Natural killer cell (primary cell): ENCODE measurements at regions not wholly inside any gene's neighbourhood (a gene's known extent, or its start where the extent isn't known, plus 50 kb on each side); places are given as distances from the start of the nearest gene placed in this dataset.
A peak's percentile ranks its signal among the peaks of the same experiment; 100 is the strongest.

Experiments used
- ATAC-seq, 3 donors: fragments of 150-1000 bp in 2 of 3; fragments of 200-7000 bp in 1 of 3; cut with Tn5 transposase; 1 replicate in 1 of 3; 2 replicates in 2 of 3; pipeline ENCODE4 v1.10.0; 2021; ENCODE audit warnings: mild to moderate bottlenecking in 2 of 3, moderate library complexity in 2 of 3
- DNase-seq, 2 donors: peaks; one replicate each; pipeline versions ENCODE4 v3.0.0 to v3.0.0-alpha.2; 2013 to 2021; ENCODE audit warnings: mixed read lengths in 1 of 2
- H3K27ac ChIP-seq: one replicate; pipeline ENCODE4 v1.5.1; 2013; ENCODE audit warnings: mild to moderate bottlenecking, low read length
- H3K27me3 ChIP-seq: one replicate; pipeline ENCODE4 v1.6.1; 2013; ENCODE audit warnings: low read length; ENCODE audit not compliant: control insufficient read depth, insufficient read depth
- H3K36me3 ChIP-seq: one replicate; pipeline ENCODE4 v1.6.1; 2013; ENCODE audit warnings: low read length; ENCODE audit not compliant: control insufficient read depth, insufficient read depth
- H3K4me1 ChIP-seq: one replicate; pipeline ENCODE4 v1.6.1; 2013; ENCODE audit warnings: low read length; ENCODE audit not compliant: control insufficient read depth, insufficient read depth
- H3K4me3 ChIP-seq: one replicate; pipeline ENCODE4 v1.5.1; 2013; ENCODE audit warnings: low read length
- H3K9me3 ChIP-seq: one replicate; pipeline ENCODE4 v1.6.1; 2013; ENCODE audit warnings: low read length; ENCODE audit not compliant: control insufficient read depth, insufficient read depth
- H3K27ac Mint-ChIP-seq, 2 donors: one replicate each; pipeline ENCODE4 v1.8.0; 2022; ENCODE audit warnings: mild to moderate bottlenecking in 2 of 2, mixed read lengths in 2 of 2, moderate library complexity in 1 of 2
- H3K27me3 Mint-ChIP-seq, 2 donors: one replicate each; pipeline ENCODE4 v1.8.0; 2022; ENCODE audit warnings: low read depth in 2 of 2, mixed read lengths in 2 of 2
- H3K36me3 Mint-ChIP-seq: one replicate; pipeline ENCODE4 v1.8.0; 2022; ENCODE audit warnings: mixed read lengths
- H3K4me1 Mint-ChIP-seq, 2 donors: one replicate each; pipeline ENCODE4 v1.8.0; 2022; ENCODE audit warnings: mixed read lengths in 2 of 2
- H3K4me3 Mint-ChIP-seq: one replicate; pipeline ENCODE4 v1.8.0; 2022; ENCODE audit warnings: mild to moderate bottlenecking, moderate library complexity, mixed read lengths
- H3K9me3 Mint-ChIP-seq, 2 donors: one replicate each; pipeline ENCODE4 v1.8.0; 2022; ENCODE audit warnings: mixed read lengths in 2 of 2
- CTCF ChIP-seq: fragments of 200-600 bp; IDR thresholded peaks from one replicate; pipeline ENCODE4 v1.8.0; 2022; ENCODE audit warnings: antibody characterized with exemption
- WGBS: methylation state at CpG from one replicate; pipeline ENCODE4 v1.1.7; 2013; ENCODE audit warnings: missing lambda C conversion rate; ENCODE audit not compliant: insufficient coverage; 5-methylcytosine and 5-hydroxymethylcytosine counted together
- intact Hi-C: fragments of 100-400 bp; cut with micrococcal nuclease; formaldehyde crosslinking; loops from one replicate; pipeline ENCODE4 v1.14.2; 2022

DNA sequence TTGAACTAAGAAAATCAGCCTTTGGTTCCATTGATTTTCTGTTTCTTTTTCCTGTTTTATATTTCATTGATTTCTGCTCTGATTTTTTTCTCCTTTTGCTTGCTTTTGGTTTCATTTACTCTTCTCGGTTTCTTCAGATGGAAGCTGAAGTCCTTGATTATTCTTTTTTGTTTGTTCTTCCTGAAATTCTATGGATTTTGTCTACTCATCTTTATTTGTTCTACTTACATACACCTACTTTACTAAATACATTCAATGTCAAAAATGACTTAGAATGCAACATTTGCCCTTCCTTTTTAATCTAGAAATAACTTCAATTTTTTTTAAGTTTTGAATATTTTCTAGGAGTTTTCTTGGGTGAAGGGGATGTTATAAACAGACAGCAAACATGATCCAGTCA, 612.5 kb downstream of the METTL4 start:
- H3K27ac ChIP-seq, result no peak overlapping the region
- no peak for DNase-seq
- WGBS, result no CpG with 5 or more reads among the region's 1 CpG
- no peak overlapping the region for H3K4me3 Mint-ChIP-seq
- H3K9me3 Mint-ChIP-seq, result peaks cover 0 to 7% of the 10 kb centered on the region in 2 donors
- no peak for TF ChIP-seq CTCF
- no peak overlapping the region for H3K27ac Mint-ChIP-seq
- no peaks in the 10 kb centered on the region for H3K27me3 ChIP-seq
- no peak for ATAC-seq
- no peaks in the 10 kb centered on the region for H3K36me3 Mint-ChIP-seq
- no peak overlapping the region for H3K4me3 ChIP-seq
- no peaks in the 10 kb centered on the region for H3K27me3 Mint-ChIP-seq
- H3K36me3 ChIP-seq, result no peaks in the 10 kb centered on the region
- intact Hi-C loops, result no loop called here
- no peaks in the 10 kb centered on the region for H3K9me3 ChIP-seq
- H3K4me1 ChIP-seq, result no peaks in the 10 kb centered on the region
- no peaks in the 10 kb centered on the region for H3K4me1 Mint-ChIP-seq

DNA sequence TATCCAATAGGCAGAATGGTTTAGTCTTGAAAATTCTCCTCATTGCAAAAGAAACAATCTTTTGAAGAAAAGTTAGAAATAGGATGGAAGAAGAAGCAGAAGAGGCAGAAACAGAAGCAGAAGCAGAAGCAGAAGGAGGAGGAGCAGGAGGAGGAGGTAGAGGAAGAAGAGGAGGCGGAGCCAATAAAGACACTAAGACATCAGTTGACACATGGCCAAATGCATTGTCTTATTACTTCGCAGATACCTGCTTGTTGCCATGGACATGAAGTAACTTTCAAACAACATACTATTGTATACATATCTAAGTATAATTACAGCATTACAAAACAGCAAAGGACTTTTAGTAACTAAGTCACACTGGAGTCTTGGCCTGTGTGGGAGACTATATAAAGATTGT, 606.3 kb downstream of the METTL4 start:
- 93% methylated on average over 2 of the region's 2 CpGs for WGBS
- Histone ChIP-seq H3K4me3 (no peak overlapping the region), H3K36me3 (no peaks in the 10 kb centered on the region), H3K27ac (no peak overlapping the region), H3K27me3 (no peaks in the 10 kb centered on the region), H3K4me1 (no peaks in the 10 kb centered on the region), H3K9me3 (no peaks in the 10 kb centered on the region)
- no peak overlapping the region for H3K4me3 Mint-ChIP-seq
- no peak overlapping the region for H3K27ac Mint-ChIP-seq
- intact Hi-C loops, result no loop called here
- no peaks in the 10 kb centered on the region for H3K27me3 Mint-ChIP-seq
- TF ChIP-seq CTCF, result no peak
- H3K36me3 Mint-ChIP-seq, result no peaks in the 10 kb centered on the region
- peaks cover 0 to 4% of the 10 kb centered on the region in 2 donors for H3K9me3 Mint-ChIP-seq
- DNase-seq (no peak), ATAC-seq (no peak)
- no peaks in the 10 kb centered on the region for H3K4me1 Mint-ChIP-seq

DNA sequence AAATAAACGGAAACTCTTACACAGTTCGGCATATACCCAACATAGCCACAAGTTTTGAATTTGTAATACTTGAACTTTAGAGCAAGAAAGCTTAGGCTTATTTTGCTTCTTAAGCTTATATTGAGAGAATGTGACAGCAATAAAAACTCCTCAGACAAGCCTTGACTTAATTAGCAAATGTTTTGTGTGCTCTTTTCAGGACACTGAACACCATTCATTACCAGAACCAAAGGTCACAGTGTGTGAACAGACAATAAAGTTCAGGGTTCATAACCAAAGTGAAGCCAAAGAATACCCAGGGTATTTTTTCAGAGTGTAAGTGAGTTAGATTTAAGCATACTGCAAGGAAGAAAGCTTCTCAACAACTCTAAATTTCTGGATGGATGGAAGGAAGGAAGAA, 605.8 kb downstream of the METTL4 start:
- no peaks in the 10 kb centered on the region for H3K4me1 Mint-ChIP-seq
- H3K27me3 Mint-ChIP-seq, result no peaks in the 10 kb centered on the region
- Histone ChIP-seq H3K4me3 (no peak overlapping the region), H3K27ac (no peak overlapping the region), H3K36me3 (no peaks in the 10 kb centered on the region), H3K9me3 (no peaks in the 10 kb centered on the region), H3K4me1 (no peaks in the 10 kb centered on the region), H3K27me3 (no peaks in the 10 kb centered on the region)
- H3K27ac Mint-ChIP-seq, result no peak overlapping the region
- no peaks in the 10 kb centered on the region for H3K36me3 Mint-ChIP-seq
- H3K9me3 Mint-ChIP-seq, result peaks cover 0 to 2% of the 10 kb centered on the region in 2 donors
- ATAC-seq (peak in 1 of 3 donors; percentile 24), DNase-seq (no peak)
- TF ChIP-seq CTCF, result no peak
- H3K4me3 Mint-ChIP-seq, result no peak overlapping the region
- no CpG with 5 or more reads among the region's 2 CpGs for WGBS
- intact Hi-C loops, result no loop called here

- no peaks in the 10 kb centered on the region for H3K36me3 ChIP-seq
- no peak for DNase-seq
- Mint-ChIP-seq H3K4me3 (no peak overlapping the region), H3K4me1 (no peaks in the 10 kb centered on the region), H3K9me3 (peaks cover 0 to 2% of the 10 kb centered on the region in 2 donors), H3K27ac (no peak overlapping the region), H3K36me3 (no peaks in the 10 kb centered on the region), H3K27me3 (peaks cover 0 to 3% of the 10 kb centered on the region in 2 donors)
- no peak for ATAC-seq
- H3K9me3 ChIP-seq, result no peaks in the 10 kb centered on the region
- intact Hi-C loops, result no loop called here
- no peak overlapping the region for H3K27ac ChIP-seq
- WGBS, result 86% methylated on average over 4 of the region's 4 CpGs
- no peak for TF ChIP-seq CTCF
- H3K4me1 ChIP-seq, result no peaks in the 10 kb centered on the region
- H3K27me3 ChIP-seq, result no peaks in the 10 kb centered on the region
- H3K4me3 ChIP-seq, result no peak overlapping the region
Measured at GRCh38 chr18:1968801-1969498, 602.4 kb downstream of the METTL4 start.
